RWPE1 (cell line): ENCODE measurements at regions not wholly inside any gene's neighbourhood (a gene's known extent, or its start where the extent isn't known, plus 50 kb on each side); places are given as distances from the start of the nearest gene placed in this dataset.
"Not testable (repeated sequence)": the region's sequence is repeated elsewhere in the genome, so short reads cannot be mapped to it uniquely, and the experiment has no call there.

Experiments used
- CTCF ChIA-PET: fragments of 350-600 bp; sonication (Branson Sonifier 250); formaldehyde crosslinking; extraction: SDS; loops from one replicate; lab custom pipeline; 2021; lab: Yijun Ruan, JAX
- POLR2A ChIA-PET: fragments of 400-600 bp; formaldehyde crosslinking; extraction: SDS; loops from one replicate; lab custom pipeline; 2020; ENCODE audit warnings: antibody characterized with exemption; ENCODE audit not compliant: low non-redundant PET; lab: Yijun Ruan, JAX
- DNase-seq: peaks from one replicate; pipeline ENCODE4 v3.0.0; 2012; ENCODE audit warnings: low spot score
- H3K27ac ChIP-seq: fragments of 450-650 bp; 2 replicates; pipeline ENCODE4 v1.5.1; 2017
- CTCF ChIP-seq: fragments of 450-650 bp; conservative IDR thresholded peaks from 2 replicates; pipeline ENCODE4 v1.5.1; 2017; ENCODE audit warnings: low read depth, mild to moderate bottlenecking

GRCh38 chr3:96619475-96619874, 194.9 kb upstream of the EPHA6 start:
- DNase-seq: no peak
- no peak for TF ChIP-seq CTCF
- ChIA-PET POLR2A (no interaction called here), CTCF (no interaction called here)
- H3K27ac ChIP-seq: no peak overlapping the region

GRCh38 chr3:96622878-96623277, 191.5 kb upstream of the EPHA6 start:
- ChIA-PET CTCF (interaction anchor here (0.5 kb wide), 1 partner anchor 803 kb away, joined by 3 read pairs; no protein-coding TSS in a partner anchor), POLR2A (no interaction called here)
- no peak for DNase-seq
- TF ChIP-seq CTCF: no peak
- no peak overlapping the region for H3K27ac ChIP-seq

- DNase-seq: no peak
- TF ChIP-seq CTCF: no peak
- no peak overlapping the region for H3K27ac ChIP-seq
- ChIA-PET POLR2A (no interaction called here), CTCF (no interaction called here)
Measured at GRCh38 chr3:96631050-96631449, 183.3 kb upstream of the EPHA6 start.

GRCh38 chr3:96646596-96646995, 167.8 kb upstream of the EPHA6 start:
- POLR2A ChIA-PET: no interaction called here
- no peak for DNase-seq
- CTCF ChIA-PET: no interaction called here
- no peak overlapping the region for H3K27ac ChIP-seq
- TF ChIP-seq CTCF: no peak

GRCh38 chr3:96657710-96658109, 156.7 kb upstream of the EPHA6 start:
- POLR2A ChIA-PET: no interaction called here
- CTCF ChIA-PET: no interaction called here
- no peak for DNase-seq
- no peak for TF ChIP-seq CTCF
- H3K27ac ChIP-seq: no peak overlapping the region

- POLR2A ChIA-PET, CTCF ChIA-PET, DNase-seq, H3K27ac ChIP-seq: not testable (repeated sequence)
Measured at GRCh38 chr3:96671861-96672595, 142.4 kb upstream of the EPHA6 start.

GRCh38 chr3:96677156-96677555, 137.2 kb upstream of the EPHA6 start:
- H3K27ac ChIP-seq: no peak overlapping the region
- ChIA-PET CTCF (no interaction called here), POLR2A (no interaction called here)
- DNase-seq: no peak
- TF ChIP-seq CTCF: no peak
